AG09319 (cell line): ENCODE measurements at regions not wholly inside any gene's neighbourhood (a gene's known extent, or its start where the extent isn't known, plus 50 kb on each side); places are given as distances from the start of the nearest gene placed in this dataset.
A peak's percentile ranks its signal among the peaks of the same experiment; 100 is the strongest.

Source experiments
- DNase-seq: peaks from one replicate; pipeline ENCODE4 v3.0.0-alpha.2; 2010; ENCODE audit warnings: low read depth; ENCODE audit errors: extremely low read depth
- TF ChIP-seq, protein P1 (sequence below): IDR thresholded peaks from 2 replicates; pipeline ENCODE4 v1.5.1; 2011; ENCODE audit warnings: low read depth, mild to moderate bottlenecking, inconsistent platforms, low read length, moderate library complexity

DNA sequence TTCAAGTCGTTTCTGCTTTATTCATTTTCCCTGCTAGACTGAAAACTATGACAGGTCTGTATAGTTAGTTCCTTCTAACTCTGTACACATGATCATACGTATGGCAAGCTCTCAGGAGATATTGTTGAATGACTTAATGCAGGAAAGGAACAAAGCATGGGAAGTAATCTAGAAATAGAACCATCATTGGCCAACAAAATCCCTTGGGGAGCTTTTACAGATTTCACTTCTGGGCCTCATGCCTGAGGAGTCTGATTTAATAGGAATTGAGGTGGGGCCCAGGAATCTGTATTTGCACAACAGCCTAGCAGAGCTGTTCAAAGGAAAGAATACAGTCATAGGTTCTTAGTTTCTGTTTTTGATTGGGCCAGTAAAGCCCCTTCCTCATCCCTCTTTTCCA is 229.2 kb downstream of the MAP2K6 start:
- DNase-seq, result no peak
- TF ChIP-seq, protein P1, sequence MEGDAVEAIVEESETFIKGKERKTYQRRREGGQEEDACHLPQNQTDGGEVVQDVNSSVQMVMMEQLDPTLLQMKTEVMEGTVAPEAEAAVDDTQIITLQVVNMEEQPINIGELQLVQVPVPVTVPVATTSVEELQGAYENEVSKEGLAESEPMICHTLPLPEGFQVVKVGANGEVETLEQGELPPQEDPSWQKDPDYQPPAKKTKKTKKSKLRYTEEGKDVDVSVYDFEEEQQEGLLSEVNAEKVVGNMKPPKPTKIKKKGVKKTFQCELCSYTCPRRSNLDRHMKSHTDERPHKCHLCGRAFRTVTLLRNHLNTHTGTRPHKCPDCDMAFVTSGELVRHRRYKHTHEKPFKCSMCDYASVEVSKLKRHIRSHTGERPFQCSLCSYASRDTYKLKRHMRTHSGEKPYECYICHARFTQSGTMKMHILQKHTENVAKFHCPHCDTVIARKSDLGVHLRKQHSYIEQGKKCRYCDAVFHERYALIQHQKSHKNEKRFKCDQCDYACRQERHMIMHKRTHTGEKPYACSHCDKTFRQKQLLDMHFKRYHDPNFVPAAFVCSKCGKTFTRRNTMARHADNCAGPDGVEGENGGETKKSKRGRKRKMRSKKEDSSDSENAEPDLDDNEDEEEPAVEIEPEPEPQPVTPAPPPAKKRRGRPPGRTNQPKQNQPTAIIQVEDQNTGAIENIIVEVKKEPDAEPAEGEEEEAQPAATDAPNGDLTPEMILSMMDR, result no peak

DNA sequence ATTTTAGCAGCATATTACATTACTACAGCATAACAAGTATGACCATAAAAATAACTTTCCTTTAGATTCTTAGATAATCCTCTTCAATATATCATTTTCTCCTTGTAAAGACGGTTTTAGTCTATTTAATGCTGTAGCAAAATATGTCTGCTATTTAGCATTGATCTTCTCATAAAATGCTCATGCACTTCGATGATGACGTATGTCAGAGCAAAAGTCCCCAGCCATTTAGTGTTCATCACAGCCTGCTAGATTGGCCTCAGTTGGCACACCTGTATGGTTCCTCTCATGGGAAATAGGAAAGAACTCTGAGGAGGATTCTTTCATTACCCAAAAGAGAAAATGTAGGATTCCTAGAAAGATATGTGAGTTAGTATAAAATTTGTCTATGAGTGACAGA is 232.2 kb downstream of the MAP2K6 start:
- DNase-seq, result no peak
- TF ChIP-seq, protein P1, result no peak

DNA sequence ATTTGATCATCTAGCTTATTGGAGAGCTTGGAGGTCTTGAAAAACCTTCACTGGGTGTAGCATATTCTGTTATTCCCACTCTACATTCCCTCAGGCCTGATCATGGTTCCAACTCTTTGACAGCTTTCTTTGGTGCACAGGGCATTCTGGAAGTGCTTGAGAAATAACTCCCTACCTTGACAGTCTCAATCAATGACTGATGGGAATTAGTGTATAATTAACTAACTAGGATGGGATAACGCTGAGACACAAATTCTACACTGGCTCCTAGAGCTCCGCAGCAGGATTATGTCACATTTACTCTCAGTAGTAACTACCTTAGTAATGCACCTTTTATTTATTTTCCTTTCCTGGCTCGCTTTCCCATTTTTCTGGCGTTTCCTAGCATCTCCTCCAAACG is 236.4 kb downstream of the MAP2K6 start:
- TF ChIP-seq, protein P1, result no peak
- DNase-seq, result no peak

DNA sequence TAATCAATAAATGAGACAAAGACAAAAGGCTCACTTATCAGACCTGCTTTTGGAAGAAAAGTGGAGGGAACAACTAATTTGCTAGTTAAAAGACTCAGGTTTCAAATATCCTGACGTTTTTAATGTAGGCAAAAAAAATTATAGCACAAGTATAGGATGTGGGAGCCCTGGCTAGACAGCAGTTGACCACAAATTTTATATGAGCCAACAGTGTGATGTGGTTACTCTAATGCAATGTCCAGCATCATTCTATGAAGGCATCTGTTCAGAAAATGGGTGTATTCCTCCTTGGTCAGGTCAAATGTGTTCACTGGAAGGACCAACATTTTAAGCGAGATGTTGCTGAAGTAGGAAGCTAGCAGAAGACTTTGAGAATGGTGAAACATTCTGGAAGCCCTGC is 237.4 kb downstream of the MAP2K6 start:
- DNase-seq, result no peak
- TF ChIP-seq, protein P1, result no peak

DNA sequence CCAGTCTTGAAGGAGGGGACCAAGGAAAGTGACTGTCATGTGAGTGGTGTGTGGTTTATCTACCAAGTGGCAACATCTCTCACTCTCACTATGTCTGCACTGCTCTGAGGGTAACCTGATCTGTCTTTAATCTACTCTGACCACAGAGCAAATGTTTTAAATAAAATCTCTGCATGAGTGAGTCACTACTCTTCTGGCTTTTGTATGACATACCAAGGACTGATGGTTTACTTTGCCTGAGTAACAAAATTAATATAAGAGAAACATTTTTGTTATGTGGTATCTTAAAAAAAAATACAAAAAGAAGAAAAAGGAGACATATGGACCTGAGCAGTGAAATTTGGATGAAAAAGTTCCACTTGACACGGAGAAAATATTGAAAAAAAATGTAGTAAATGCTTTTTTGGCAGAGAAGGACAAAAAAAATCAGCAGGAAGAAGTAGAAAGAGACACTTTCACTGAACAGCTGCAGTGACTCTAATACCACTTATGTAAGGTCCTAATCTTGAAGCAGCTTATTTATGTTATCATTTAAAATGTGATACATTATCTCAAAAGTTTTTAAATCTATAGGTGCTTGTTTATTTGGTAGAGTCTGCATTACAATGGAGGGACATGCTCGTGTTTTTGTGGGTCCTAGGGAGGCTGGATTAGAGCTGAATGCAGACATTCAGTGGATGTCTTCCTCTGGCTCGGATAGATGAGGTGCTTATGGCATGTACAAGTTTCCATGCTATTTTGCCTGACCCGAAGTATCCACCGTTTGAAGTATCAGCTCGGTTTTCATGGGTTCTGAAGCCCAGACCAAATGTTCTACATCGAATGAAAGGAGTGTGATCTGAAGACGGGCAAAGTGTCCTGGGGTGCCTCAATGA is 240.7 kb downstream of the MAP2K6 start:
- DNase-seq, result peak; percentile 82
- TF ChIP-seq, protein P1, result no peak

DNA sequence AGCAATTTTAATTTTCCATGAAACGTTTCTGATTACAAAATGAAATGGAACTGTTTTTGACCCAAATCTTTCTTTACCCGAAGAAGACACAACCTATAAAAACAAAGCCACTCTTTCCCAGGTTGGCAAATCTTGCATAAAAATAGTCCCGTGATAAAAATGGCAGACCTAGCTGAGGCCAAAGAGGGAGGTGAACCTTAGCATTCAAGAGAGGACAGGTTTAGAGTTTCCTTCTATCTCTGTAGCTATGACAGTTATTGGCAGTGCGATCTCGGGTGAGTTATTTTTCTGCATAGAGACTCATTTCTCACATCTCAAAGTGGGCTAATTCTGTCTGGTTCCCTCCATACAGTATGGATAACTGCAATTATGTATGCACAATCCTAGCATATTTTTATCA is 241.4 kb downstream of the MAP2K6 start:
- no peak for DNase-seq
- TF ChIP-seq, protein P1, result no peak

DNA sequence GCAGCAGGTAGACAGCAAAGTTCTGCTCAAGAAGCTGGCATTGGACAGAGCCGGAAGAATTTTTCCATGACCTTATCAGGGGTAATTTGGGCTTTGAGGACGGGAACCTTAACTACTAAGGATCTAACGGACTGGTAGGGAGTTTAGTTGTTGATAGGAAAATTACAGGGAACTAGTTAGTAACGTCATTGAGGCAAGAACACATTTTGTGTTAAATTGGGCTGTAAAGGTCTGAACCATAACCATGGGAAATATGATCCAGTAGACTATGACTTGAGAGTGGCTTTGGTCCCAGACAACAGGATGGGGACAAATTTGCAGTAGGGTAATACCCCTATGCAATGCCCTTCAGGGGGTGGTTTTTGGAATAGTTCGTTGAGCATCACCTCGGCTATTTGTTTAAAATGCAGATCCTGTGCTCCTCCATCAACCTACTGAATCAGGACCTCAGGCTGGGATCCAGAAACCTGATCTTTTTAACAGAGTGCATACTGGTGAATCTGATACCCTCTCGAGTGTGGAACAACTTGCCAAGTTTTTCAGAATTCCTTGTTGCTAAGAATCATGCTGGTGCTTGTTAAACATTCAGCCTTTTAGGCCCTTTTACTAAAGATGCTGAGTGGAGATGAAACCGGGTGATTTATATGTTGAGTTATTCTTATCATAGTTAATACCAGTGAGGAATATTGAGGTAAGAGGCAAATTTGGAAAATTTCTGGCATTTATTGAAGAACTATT is 255.1 kb downstream of the MAP2K6 start:
- TF ChIP-seq, protein P1, result no peak
- DNase-seq, result no peak
